Thyroid gland (tissue), 4 donors: ENCODE measurements at regions not wholly inside any gene's neighbourhood (a gene's known extent, or its start where the extent isn't known, plus 50 kb on each side); places are given as distances from the start of the nearest gene placed in this dataset.

Experiments used
- CTCF ChIP-seq, 6 experiments: fragments of 200-600 bp in 3 of 6; fragments of 450-650 bp in 3 of 6; sonication (generic) in 3 of 6; IDR thresholded peaks; one replicate each; pipeline ENCODE4 v1.5.1; 2016 to 2019; ENCODE audit warnings: antibody characterized with exemption in 6 of 6, mild to moderate bottlenecking in 2 of 6, inconsistent platforms in 1 of 6, moderate library complexity in 1 of 6
- POLR2A ChIP-seq, 2 donors: fragments of 450-650 bp; IDR thresholded peaks; one replicate each; pipeline ENCODE4 v1.6.1; 2017; ENCODE audit warnings: antibody characterized with exemption in 2 of 2, mild to moderate bottlenecking in 2 of 2, moderate library complexity in 1 of 2

GRCh38 chr2:104698276-104698675 lies 155.6 kb upstream of the POU3F3 start:
- no peak for TF ChIP-seq CTCF (IDR thresholded peaks at IDR 0.05)
- TF ChIP-seq POLR2A (IDR thresholded peaks at IDR 0.05): no peak
